NB4 (cell line): ENCODE measurements at regions not wholly inside any gene's neighbourhood (a gene's known extent, or its start where the extent isn't known, plus 50 kb on each side); places are given as distances from the start of the nearest gene placed in this dataset.
"Not testable (repeated sequence)": the region's sequence is repeated elsewhere in the genome, so short reads cannot be mapped to it uniquely, and the experiment has no call there.

ENCODE experiments used
- DNase-seq: peaks from one replicate; pipeline ENCODE4 v3.0.0; 2010; ENCODE audit warnings: low read depth
- H3K4me3 ChIP-seq: one replicate; pipeline ENCODE4 v1.5.1; 2011; ENCODE audit warnings: mild to moderate bottlenecking, low read depth, low read length, moderate library complexity
- MYC ChIP-seq: IDR thresholded peaks from 2 replicates; pipeline ENCODE4 v1.6.1; 2011; ENCODE audit warnings: low read depth, low read length
- POLR2A ChIP-seq: IDR thresholded peaks from 2 replicates; pipeline ENCODE4 v1.6.1; 2011; ENCODE audit warnings: mild to moderate bottlenecking; ENCODE audit not compliant: insufficient read length; ENCODE audit errors: extremely low read depth
- TF ChIP-seq, protein P1 (sequence below): IDR thresholded peaks from 2 replicates; pipeline ENCODE4 v1.6.1; 2011; ENCODE audit warnings: low read depth, low read length
- TF ChIP-seq, protein P2 (sequence below): IDR thresholded peaks from one replicate; pipeline ENCODE4 v1.5.1; 2012; ENCODE audit warnings: low read depth, low read length

DNA sequence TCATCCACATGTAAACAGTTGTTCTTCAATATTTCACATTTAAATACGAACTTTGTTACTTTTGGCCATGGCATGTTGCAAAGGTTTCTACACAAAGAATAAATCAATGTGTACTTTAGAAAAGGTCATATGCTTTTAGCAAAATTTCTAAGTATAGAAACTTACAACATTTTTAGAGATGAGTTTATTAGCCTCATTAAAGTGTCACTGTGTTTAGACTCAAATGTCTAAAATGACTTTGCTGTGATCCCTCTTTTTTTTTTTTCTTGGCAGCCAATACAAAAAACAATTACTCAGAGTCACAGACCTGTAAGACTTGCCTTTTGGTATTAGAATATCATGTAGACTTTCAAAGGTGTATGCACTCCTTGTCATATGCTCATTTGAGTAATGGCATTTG is 349.3 kb upstream of the KIAA1217 start:
- no peak overlapping the region for H3K4me3 ChIP-seq
- no peak for DNase-seq

DNA sequence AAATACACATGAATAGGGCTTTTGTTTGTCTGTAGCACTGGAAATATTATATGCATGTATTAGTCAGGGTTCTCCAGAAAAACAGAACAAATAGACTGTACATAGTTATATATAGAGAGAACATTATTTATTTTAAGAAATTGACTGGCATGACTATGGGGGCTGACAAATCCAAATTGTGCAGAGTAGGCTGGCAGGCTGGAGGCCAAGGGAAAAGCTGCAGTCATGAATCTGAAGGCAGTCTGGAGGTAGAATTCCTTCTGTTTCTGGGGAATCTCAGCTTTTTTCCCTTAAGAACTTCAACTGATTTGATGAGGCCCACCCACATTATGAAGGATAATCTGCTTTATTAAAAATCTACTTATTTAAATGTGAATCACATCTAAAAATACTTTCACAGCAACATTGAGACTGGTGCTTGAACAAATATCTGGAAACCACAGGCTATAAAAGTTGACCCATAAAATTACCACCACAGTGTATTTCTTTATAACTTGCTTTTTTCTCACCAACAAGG is 344.2 kb upstream of the KIAA1217 start:
- TF ChIP-seq, protein P1, sequence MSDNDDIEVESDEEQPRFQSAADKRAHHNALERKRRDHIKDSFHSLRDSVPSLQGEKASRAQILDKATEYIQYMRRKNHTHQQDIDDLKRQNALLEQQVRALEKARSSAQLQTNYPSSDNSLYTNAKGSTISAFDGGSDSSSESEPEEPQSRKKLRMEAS, result no peak
- TF ChIP-seq, protein P2, sequence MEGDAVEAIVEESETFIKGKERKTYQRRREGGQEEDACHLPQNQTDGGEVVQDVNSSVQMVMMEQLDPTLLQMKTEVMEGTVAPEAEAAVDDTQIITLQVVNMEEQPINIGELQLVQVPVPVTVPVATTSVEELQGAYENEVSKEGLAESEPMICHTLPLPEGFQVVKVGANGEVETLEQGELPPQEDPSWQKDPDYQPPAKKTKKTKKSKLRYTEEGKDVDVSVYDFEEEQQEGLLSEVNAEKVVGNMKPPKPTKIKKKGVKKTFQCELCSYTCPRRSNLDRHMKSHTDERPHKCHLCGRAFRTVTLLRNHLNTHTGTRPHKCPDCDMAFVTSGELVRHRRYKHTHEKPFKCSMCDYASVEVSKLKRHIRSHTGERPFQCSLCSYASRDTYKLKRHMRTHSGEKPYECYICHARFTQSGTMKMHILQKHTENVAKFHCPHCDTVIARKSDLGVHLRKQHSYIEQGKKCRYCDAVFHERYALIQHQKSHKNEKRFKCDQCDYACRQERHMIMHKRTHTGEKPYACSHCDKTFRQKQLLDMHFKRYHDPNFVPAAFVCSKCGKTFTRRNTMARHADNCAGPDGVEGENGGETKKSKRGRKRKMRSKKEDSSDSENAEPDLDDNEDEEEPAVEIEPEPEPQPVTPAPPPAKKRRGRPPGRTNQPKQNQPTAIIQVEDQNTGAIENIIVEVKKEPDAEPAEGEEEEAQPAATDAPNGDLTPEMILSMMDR, result no peak
- TF ChIP-seq MYC, result no peak
- H3K4me3 ChIP-seq, result no peak overlapping the region
- no peak for DNase-seq

More for the DNA sequence above, 349.3 kb upstream of the KIAA1217 start:
- TF ChIP-seq, protein P1, result no peak
- TF ChIP-seq POLR2A, result no peak
- no peak for TF ChIP-seq MYC
- TF ChIP-seq, protein P2, result no peak

DNA sequence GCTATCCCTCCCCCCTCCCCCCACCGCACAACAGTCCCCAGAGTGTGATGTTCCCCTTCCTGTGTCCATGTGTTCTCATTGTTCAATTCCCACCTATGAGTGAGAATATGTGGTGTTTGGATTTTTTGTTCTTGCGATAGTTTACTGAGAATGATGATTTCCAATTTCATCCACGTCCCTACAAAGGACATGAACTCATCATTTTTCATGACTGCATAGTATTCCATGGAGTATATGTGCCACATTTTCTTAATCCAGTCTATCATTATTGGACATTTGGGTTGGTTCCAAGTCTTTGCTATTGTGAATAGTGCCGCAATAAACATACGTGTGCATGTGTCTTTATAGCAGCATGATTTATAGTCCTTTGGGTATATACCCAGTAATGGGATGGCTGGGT is 342.0 kb upstream of the KIAA1217 start:
- not testable (repeated sequence) for DNase-seq, H3K4me3 ChIP-seq

DNA sequence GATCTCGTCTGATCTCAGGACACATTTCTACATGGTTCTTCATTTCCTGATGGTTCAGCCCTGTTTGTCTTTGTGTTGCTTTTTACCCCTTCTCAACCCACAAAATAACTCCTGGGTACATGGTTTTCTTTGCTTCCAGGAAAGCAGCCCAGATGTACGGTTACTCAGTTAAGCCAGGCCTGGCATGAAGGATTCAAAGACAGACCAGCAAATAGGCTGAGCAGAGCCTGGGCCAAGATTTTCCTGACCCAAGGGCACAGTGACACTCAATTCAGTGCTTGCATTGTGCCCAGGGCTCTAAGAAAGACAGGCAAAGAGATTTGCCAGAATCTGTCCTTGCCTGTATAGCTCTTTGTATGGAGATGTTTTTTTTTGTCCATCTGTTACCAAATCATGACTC is 340.8 kb upstream of the KIAA1217 start:
- DNase-seq, result no peak
- TF ChIP-seq, protein P1, result no peak
- TF ChIP-seq POLR2A (no peak), MYC (no peak)
- TF ChIP-seq, protein P2, result no peak
- no peak overlapping the region for H3K4me3 ChIP-seq

DNA sequence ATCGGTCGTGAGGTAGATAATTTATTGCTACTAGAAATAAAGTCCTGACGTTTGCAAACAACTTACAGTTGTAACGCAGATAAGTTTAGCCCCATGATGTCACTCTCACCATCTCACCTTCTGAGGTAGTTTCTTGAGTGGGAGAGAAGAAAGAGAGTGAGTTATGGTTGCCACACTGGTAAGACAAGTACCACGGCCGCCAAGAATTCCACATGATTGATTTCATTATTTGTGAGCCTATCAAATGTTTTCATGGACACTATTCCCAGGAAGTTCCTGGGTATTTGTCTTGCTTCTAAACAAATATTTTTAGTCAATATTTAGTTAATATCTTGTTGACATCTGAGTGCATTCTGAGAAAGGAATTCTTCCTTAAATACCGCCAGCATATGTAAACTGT is 339.4 kb upstream of the KIAA1217 start:
- no peak for TF ChIP-seq POLR2A
- TF ChIP-seq, protein P1, result no peak
- TF ChIP-seq MYC, result no peak
- TF ChIP-seq, protein P2, result no peak
- no peak for DNase-seq
- H3K4me3 ChIP-seq, result no peak overlapping the region

DNA sequence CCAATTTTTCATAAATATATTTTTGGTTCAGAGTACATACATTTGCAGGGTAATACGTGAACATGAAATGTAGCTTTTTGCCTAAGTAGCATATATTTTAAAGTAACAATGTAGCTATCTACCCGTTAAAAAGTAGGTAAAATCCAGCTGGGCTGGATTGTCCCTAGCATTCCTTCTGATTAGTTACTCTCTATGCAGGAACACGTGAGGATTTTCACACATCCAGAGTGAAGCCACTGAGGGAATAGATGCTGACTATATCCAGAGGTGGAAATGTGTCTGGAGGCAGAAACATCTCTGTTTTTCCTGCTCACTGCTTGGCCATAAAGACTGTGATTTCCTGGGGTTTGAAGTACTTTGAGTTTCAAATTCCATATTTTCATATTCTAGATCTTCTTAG is 338.9 kb upstream of the KIAA1217 start:
- DNase-seq, result no peak

More for the DNA sequence above, 338.9 kb upstream of the KIAA1217 start:
- H3K4me3 ChIP-seq, result no peak overlapping the region
- TF ChIP-seq, protein P2, result no peak
- no peak for TF ChIP-seq MYC
- TF ChIP-seq, protein P1, result no peak
- no peak for TF ChIP-seq POLR2A
